Mesothelial cell of epicardium (in vitro differentiated cells): ENCODE measurements at regions not wholly inside any gene's neighbourhood (a gene's known extent, or its start where the extent isn't known, plus 50 kb on each side); places are given as distances from the start of the nearest gene placed in this dataset.

Experiments used
- DNase-seq, 2 experiments: peaks; one replicate each; pipeline ENCODE4 v3.0.0; 2021; ENCODE audit warnings: low spot score in 2 of 2; ENCODE audit not compliant: unreplicated experiment in 2 of 2
- H3K27ac Mint-ChIP-seq: 2 replicates; pipeline ENCODE4 v1.8.0; 2021; ENCODE audit warnings: mixed read lengths
- H3K27me3 Mint-ChIP-seq: 2 replicates; pipeline ENCODE4 v1.8.0; 2021; ENCODE audit warnings: low read depth, mixed read lengths
- H3K36me3 Mint-ChIP-seq: 2 replicates; pipeline ENCODE4 v1.8.0; 2021; ENCODE audit warnings: mixed read lengths
- H3K4me1 Mint-ChIP-seq: 2 replicates; pipeline ENCODE4 v1.8.0; 2021; ENCODE audit warnings: mixed read lengths
- H3K4me3 Mint-ChIP-seq: 2 replicates; pipeline ENCODE4 v1.8.0; 2021; ENCODE audit warnings: mild to moderate bottlenecking, moderate library complexity, mixed read lengths
- H3K9me3 Mint-ChIP-seq: 2 replicates; pipeline ENCODE4 v1.8.0; 2021; ENCODE audit warnings: mixed read lengths
- TF ChIP-seq, protein P1 (sequence below): fragments of 200-600 bp; sonication (generic); IDR thresholded peaks from one replicate; pipeline ENCODE4 v1.5.0; 2021; ENCODE audit warnings: antibody characterized with exemption; ENCODE audit not compliant: unreplicated experiment

DNA sequence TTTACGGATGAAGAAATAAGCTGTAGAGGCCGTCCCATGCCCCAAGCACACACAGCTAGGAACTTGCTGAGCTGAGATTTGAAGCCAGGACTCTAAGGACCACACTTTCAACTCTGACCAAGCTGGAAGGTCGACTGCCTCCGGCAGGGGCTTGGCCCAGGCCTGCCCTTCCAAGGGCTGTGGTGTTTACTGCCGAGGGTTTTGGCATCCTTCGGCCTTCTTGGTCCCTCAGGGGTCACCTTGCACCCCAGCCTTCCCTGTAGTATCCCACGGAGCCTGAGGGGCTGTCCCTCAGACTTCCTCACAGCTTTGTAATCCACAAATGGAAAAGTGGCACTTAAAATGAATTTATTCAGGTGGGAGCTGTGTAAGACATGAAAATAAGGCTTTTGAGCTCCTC, 83.7 kb upstream of the SPRY4 start:
- no peak for DNase-seq
- no peaks in the 10 kb centered on the region for H3K27me3 Mint-ChIP-seq
- TF ChIP-seq, protein P1, sequence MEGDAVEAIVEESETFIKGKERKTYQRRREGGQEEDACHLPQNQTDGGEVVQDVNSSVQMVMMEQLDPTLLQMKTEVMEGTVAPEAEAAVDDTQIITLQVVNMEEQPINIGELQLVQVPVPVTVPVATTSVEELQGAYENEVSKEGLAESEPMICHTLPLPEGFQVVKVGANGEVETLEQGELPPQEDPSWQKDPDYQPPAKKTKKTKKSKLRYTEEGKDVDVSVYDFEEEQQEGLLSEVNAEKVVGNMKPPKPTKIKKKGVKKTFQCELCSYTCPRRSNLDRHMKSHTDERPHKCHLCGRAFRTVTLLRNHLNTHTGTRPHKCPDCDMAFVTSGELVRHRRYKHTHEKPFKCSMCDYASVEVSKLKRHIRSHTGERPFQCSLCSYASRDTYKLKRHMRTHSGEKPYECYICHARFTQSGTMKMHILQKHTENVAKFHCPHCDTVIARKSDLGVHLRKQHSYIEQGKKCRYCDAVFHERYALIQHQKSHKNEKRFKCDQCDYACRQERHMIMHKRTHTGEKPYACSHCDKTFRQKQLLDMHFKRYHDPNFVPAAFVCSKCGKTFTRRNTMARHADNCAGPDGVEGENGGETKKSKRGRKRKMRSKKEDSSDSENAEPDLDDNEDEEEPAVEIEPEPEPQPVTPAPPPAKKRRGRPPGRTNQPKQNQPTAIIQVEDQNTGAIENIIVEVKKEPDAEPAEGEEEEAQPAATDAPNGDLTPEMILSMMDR, result no peak
- H3K27ac Mint-ChIP-seq, result no peak overlapping the region
- no peaks in the 10 kb centered on the region for H3K9me3 Mint-ChIP-seq
- H3K4me3 Mint-ChIP-seq, result no peak overlapping the region
- H3K4me1 Mint-ChIP-seq, result peaks cover 18% of the 10 kb centered on the region
- peaks cover 4% of the 10 kb centered on the region for H3K36me3 Mint-ChIP-seq

DNA sequence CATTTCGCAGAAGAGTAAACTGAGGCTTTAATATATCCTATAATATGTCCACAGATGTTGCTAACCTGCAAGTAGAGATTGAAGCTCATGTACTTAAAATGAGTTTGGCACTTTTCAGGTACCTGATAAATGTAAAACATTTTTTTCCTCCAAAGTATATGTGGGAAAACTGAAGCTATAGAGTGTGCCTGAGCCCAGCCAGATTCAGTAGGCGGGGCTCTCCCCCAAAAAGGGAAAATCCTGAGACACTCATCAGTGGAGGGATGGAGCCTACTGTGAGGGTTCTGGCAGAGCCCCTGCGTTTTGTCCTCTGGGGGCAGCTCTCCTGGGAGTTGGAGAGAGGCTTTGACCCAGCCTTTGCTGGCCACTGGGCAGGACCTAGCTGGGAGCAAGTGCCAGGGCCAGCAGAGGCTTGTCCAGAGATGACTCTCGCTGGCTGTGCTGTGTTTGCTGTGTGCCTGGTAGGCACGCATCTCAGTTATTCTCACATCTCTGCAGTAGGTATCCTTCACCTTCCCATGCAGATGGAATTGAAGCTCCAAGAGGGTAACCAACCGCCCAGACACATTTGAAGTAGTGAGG, 81.1 kb upstream of the SPRY4 start:
- TF ChIP-seq, protein P1, result no peak
- Mint-ChIP-seq H3K27me3 (no peaks in the 10 kb centered on the region), H3K36me3 (no peaks in the 10 kb centered on the region), H3K4me1 (peaks cover 22% of the 10 kb centered on the region), H3K4me3 (no peak overlapping the region), H3K9me3 (no peaks in the 10 kb centered on the region), H3K27ac (no peak overlapping the region)
- no peak for DNase-seq

DNA sequence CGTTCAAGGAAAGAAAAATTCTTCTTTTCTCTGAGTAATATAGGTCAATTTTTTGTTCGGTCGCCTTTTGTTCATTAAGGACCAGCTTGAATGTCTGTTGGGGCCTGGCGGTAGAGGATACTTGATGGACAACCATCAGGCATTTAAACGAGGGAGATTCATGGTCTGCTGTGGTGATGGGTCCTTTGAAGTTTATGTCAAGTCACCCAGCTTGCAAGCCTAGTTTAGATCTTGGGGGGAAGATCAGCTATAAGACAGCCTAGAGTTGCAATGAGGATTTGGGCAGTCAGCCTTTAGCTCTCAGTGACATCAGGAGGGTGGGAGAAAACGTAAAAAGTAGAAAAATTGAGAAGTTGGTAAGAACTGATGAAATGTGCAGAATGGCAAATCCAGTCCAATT, 80.2 kb upstream of the SPRY4 start:
- Mint-ChIP-seq H3K9me3 (no peaks in the 10 kb centered on the region), H3K27me3 (no peaks in the 10 kb centered on the region), H3K27ac (peak overlapping the region; percentile 96), H3K36me3 (no peaks in the 10 kb centered on the region), H3K4me1 (peaks cover 26% of the 10 kb centered on the region), H3K4me3 (peak overlapping the region; percentile 27)
- DNase-seq, result no peak
- TF ChIP-seq, protein P1, result no peak

DNA sequence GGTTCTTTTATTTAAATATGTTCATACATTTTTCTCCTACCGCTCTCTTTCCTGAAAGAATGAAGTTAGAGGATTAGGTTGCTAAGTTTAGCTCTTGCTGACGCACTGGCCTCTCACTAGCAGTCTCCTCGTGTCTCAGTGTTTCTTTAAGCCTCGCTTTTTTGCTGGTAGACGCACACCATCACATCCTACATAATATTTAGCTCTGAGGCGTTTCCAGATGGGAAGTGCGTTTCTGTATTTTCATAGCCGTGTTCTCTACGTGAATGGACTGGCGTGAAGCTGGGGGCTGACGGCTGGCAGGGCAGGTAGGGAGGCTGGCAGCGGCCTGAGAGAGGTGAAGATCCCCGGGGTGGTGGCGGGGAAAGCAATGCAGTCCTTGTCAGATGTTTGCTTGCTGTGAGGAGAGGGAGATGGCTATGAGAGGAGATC, 79.2 kb upstream of the SPRY4 start:
- no peaks in the 10 kb centered on the region for H3K27me3 Mint-ChIP-seq
- H3K4me1 Mint-ChIP-seq, result peaks cover 30% of the 10 kb centered on the region
- peak overlapping the region; percentile 96 for H3K27ac Mint-ChIP-seq
- no peaks in the 10 kb centered on the region for H3K36me3 Mint-ChIP-seq
- TF ChIP-seq, protein P1, result no peak
- DNase-seq, result no peak
- H3K9me3 Mint-ChIP-seq, result no peaks in the 10 kb centered on the region
- peak overlapping the region; percentile 55 for H3K4me3 Mint-ChIP-seq

DNA sequence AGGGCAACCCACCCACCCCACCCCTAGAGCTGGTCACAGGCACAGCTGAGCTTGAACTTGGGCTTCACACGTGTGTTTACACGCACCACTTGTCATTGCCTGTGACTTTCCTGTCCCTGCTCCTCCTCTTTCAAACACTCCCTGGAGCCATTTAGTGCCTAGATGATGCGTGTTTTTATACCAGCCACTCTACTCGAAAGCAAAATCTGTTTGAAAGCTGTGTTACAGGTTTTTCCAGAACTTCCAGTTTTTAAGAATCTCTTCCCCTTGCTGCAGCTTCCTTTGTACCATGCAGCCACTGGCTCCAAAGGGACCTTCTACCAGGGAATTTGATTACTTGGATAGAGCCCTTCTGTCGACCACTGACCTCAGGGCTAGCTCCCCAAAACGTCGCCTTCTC, 78.8 kb upstream of the SPRY4 start:
- TF ChIP-seq, protein P1, result no peak
- no peaks in the 10 kb centered on the region for H3K36me3 Mint-ChIP-seq
- H3K27ac Mint-ChIP-seq, result peak overlapping the region; percentile 96
- no peak for DNase-seq
- no peaks in the 10 kb centered on the region for H3K27me3 Mint-ChIP-seq
- peak overlapping the region; percentile 55 for H3K4me3 Mint-ChIP-seq
- H3K9me3 Mint-ChIP-seq, result no peaks in the 10 kb centered on the region
- H3K4me1 Mint-ChIP-seq, result peaks cover 33% of the 10 kb centered on the region
